ENCODE measurements at regions not wholly inside any gene's neighbourhood (a gene's known extent, or its start where the extent isn't known, plus 50 kb on each side); places are given as distances from the start of the nearest gene placed in this dataset.

- Histone ChIP-seq H3K36me3 (replicated peaks in 1 of 2; ENCODE audit: control insufficient read depth in 1 of 2, insufficient read depth in 2 of 2, low read length in 1 of 2) (no peaks in the 10 kb centered on the region), H4K20me1 (ENCODE audit: insufficient read depth) (no peaks in the 10 kb centered on the region), H2AFZ (ENCODE audit: low read depth) (no peak overlapping the region), H3K4me2 (no peak overlapping the region), H3K27ac (ENCODE audit: low read depth in 2 of 2, low read length in 1 of 2) (no peak overlapping the region), H3K9me2 (no peaks in the 10 kb centered on the region), H3K9me3 (no peaks in the 10 kb centered on the region), H3K79me2 (ENCODE audit: insufficient read depth) (no peaks in the 10 kb centered on the region), H3F3A (replicated peaks; ENCODE audit: insufficient read depth) (no peaks in the 10 kb centered on the region), H3K27me3 (ENCODE audit: insufficient read depth) (no peaks in the 10 kb centered on the region), H3K4me3 (ENCODE audit: low read depth in 2 of 2, low read length in 1 of 2) (no peak overlapping the region), H3K9ac (no peak overlapping the region), H3K4me1 (ENCODE audit: control insufficient read depth in 1 of 2, insufficient read depth in 2 of 2, low read depth in 1 of 2, low read length in 1 of 2) (no peaks in the 10 kb centered on the region)
- DNase-seq, result no peak
- ChIA-PET CTCF (no interaction called here), POLR2A (no interaction called here)
- TF ChIP-seq RXRA (IDR thresholded peaks at IDR 0.05; ENCODE audit: borderline replicate concordance, low read depth), result no peak
- TF ChIP-seq FOXM1 (IDR thresholded peaks at IDR 0.05; ENCODE audit: low read depth), result no peak
- TF ChIP-seq POLR2AphosphoS5 (IDR thresholded peaks at IDR 0.05; ENCODE audit: low read depth, low read length), result no peak
- TF ChIP-seq RAD21 (IDR thresholded peaks at IDR 0.05; ENCODE audit: low read length), result no peak
- TF ChIP-seq GABPA (IDR thresholded peaks at IDR 0.05; ENCODE audit: low read depth), result no peak
- TF ChIP-seq USF1 (IDR thresholded peaks at IDR 0.05; ENCODE audit: borderline replicate concordance, low read depth), result no peak
- no peak for TF ChIP-seq MXI1 (IDR thresholded peaks at IDR 0.05; ENCODE audit: low read depth, low read length)
- TF ChIP-seq SMC3 (IDR thresholded peaks at IDR 0.05; ENCODE audit: low read depth, low read length), result no peak
- no peak for TF ChIP-seq TCF12 (IDR thresholded peaks at IDR 0.05)
- TF ChIP-seq MEF2A (IDR thresholded peaks at IDR 0.05; ENCODE audit: borderline replicate concordance, low read depth), result no peak
- WGBS (ENCODE audit: low lambda C conversion rate), result 9% methylated on average over 2 of the region's 2 CpGs
These were observed 111.5 kb upstream of the THSD7B start for GRCh38 chr2:136653861-136654260.

- no peaks in the 10 kb centered on the region for H3K9me2 ChIP-seq
- no peaks in the 10 kb centered on the region for H3K36me3 ChIP-seq (replicated peaks in 1 of 2; ENCODE audit: control insufficient read depth in 1 of 2, insufficient read depth in 2 of 2, low read length in 1 of 2)
- H2AFZ ChIP-seq (ENCODE audit: low read depth), result no peak overlapping the region
- no peak overlapping the region for H3K27ac ChIP-seq (ENCODE audit: low read depth in 2 of 2, low read length in 1 of 2)
- ChIA-PET POLR2A (no interaction called here), CTCF (no interaction called here)
- no peaks in the 10 kb centered on the region for H3K27me3 ChIP-seq (ENCODE audit: insufficient read depth)
- no peak for DNase-seq
- H4K20me1 ChIP-seq (ENCODE audit: insufficient read depth), result no peaks in the 10 kb centered on the region
- 27% methylated on average over 3 of the region's 3 CpGs for whole genome bisulfite sequencing (ENCODE audit: low lambda C conversion rate)
- no peak overlapping the region for H3K9ac ChIP-seq
- no peaks in the 10 kb centered on the region for H3K4me1 ChIP-seq (ENCODE audit: control insufficient read depth in 1 of 2, insufficient read depth in 2 of 2, low read depth in 1 of 2, low read length in 1 of 2)
- H3K79me2 ChIP-seq (ENCODE audit: insufficient read depth), result no peaks in the 10 kb centered on the region
- no peak overlapping the region for H3K4me2 ChIP-seq
- no peaks in the 10 kb centered on the region for H3F3A ChIP-seq (replicated peaks; ENCODE audit: insufficient read depth)
- no peaks in the 10 kb centered on the region for H3K9me3 ChIP-seq
- TF ChIP-seq SIN3A (IDR thresholded peaks at IDR 0.05; ENCODE audit: borderline replicate concordance, low read depth, low read length), result no peak
- TF ChIP-seq CTCF (IDR thresholded peaks at IDR 0.05), result no peak
- TF ChIP-seq FOSL2 (IDR thresholded peaks at IDR 0.05; ENCODE audit: borderline replicate concordance, low read depth), result no peak
- no peak overlapping the region for H3K4me3 ChIP-seq (ENCODE audit: low read depth in 2 of 2, low read length in 1 of 2)
These were observed 113.8 kb upstream of the THSD7B start for GRCh38 chr2:136651456-136652010.
